Inflammatory macrophage treated with lipopolysaccharide for 4 hours (primary cell): ENCODE measurements at regions not wholly inside any gene's neighbourhood (a gene's known extent, or its start where the extent isn't known, plus 50 kb on each side); places are given as distances from the start of the nearest gene placed in this dataset.
"Not testable (repeated sequence)": the region's sequence is repeated elsewhere in the genome, so short reads cannot be mapped to it uniquely, and the experiment has no call there.

Experiments
- DNase-seq: peaks from one replicate; pipeline ENCODE4 v3.0.0-alpha.2; 2020

- no peak for DNase-seq
Measured at GRCh38 chr14:71618047-71618446, 314.2 kb upstream of the RGS6 start.

- no peak for DNase-seq
Measured at GRCh38 chr14:71618716-71619115, 313.5 kb upstream of the RGS6 start.

- no peak for DNase-seq
Measured at GRCh38 chr14:71619472-71619871, 312.8 kb upstream of the RGS6 start.

- DNase-seq, result no peak
Measured at GRCh38 chr14:71620401-71620800, 311.8 kb upstream of the RGS6 start.

- no peak for DNase-seq
Measured at GRCh38 chr14:71621276-71621675, 311.0 kb upstream of the RGS6 start.

GRCh38 chr14:71621980-71622605 lies 310.1 kb upstream of the RGS6 start:
- DNase-seq, result no peak

- DNase-seq, result no peak
Measured at GRCh38 chr14:71623939-71624338, 308.3 kb upstream of the RGS6 start.

- DNase-seq, result peak; percentile 59
Measured at GRCh38 chr14:71625175-71625574, 307.1 kb upstream of the RGS6 start.

GRCh38 chr14:71625891-71626701 lies 306.1 kb upstream of the RGS6 start:
- DNase-seq, result peak; percentile 54

- DNase-seq, result no peak
Measured at GRCh38 chr14:71628433-71628832, 303.8 kb upstream of the RGS6 start.

- no peak for DNase-seq
Measured at GRCh38 chr14:71629250-71629649, 303.0 kb upstream of the RGS6 start.

GRCh38 chr14:71629765-71630492 lies 302.3 kb upstream of the RGS6 start:
- DNase-seq, result no peak

GRCh38 chr14:71631030-71631429 lies 301.2 kb upstream of the RGS6 start:
- not testable (repeated sequence) for DNase-seq

GRCh38 chr14:71632440-71632946 lies 299.7 kb upstream of the RGS6 start:
- DNase-seq, result no peak

- DNase-seq, result no peak
Measured at GRCh38 chr14:71636076-71636475, 296.2 kb upstream of the RGS6 start.

GRCh38 chr14:71636820-71637471 lies 295.3 kb upstream of the RGS6 start:
- DNase-seq, result no peak

- no peak for DNase-seq
Measured at GRCh38 chr14:71638523-71639196, 293.6 kb upstream of the RGS6 start.

- DNase-seq, result no peak
Measured at GRCh38 chr14:71642715-71643114, 289.5 kb upstream of the RGS6 start.

- DNase-seq, result peak; percentile 36
Measured at GRCh38 chr14:71645656-71646055, 286.6 kb upstream of the RGS6 start.

GRCh38 chr14:71646518-71646917 lies 285.7 kb upstream of the RGS6 start:
- no peak for DNase-seq

GRCh38 chr14:71647086-71647784 lies 285.0 kb upstream of the RGS6 start:
- DNase-seq, result no peak

GRCh38 chr14:71648725-71649124 lies 283.5 kb upstream of the RGS6 start:
- DNase-seq, result no peak
